ENCODE measurements at regions not wholly inside any gene's neighbourhood (a gene's known extent, or its start where the extent isn't known, plus 50 kb on each side); places are given as distances from the start of the nearest gene placed in this dataset.
A peak's percentile ranks its signal among the peaks of the same experiment; 100 is the strongest.
"Not testable (repeated sequence)": the region's sequence is repeated elsewhere in the genome, so short reads cannot be mapped to it uniquely, and the experiment has no call there.

DNA sequence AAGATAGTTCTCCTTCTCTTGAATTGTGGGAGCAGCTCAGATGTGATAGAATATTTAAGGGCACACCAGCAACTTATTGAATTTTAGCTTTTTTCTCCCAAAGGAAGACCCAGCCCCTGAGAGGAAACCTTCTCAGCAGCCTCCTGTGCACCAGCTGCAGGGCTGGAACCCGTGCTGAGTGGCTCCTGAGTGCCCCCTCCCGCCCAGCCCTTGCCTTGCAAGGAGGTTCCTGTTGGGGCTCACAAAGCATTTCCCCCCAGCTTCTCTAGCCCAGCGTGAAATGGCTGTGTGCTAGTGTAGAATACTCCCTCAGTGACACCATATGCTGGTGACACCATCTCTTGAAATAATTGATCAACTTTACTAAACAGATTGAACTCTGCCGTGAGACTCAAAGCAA, 1180.1 kb downstream of the TMEM121 start:
- H3K9me3 Mint-ChIP-seq, H3K4me3 Mint-ChIP-seq, DNase-seq, POLR2A ChIA-PET, H3K27me3 Mint-ChIP-seq, H3K27ac Mint-ChIP-seq, H3K4me1 Mint-ChIP-seq, H3K36me3 Mint-ChIP-seq: not testable (repeated sequence)
- peak in 1 of 2 donors; percentile 36 for ATAC-seq

- H3K9me3 Mint-ChIP-seq, H3K36me3 Mint-ChIP-seq, POLR2A ChIA-PET, H3K4me3 Mint-ChIP-seq, ATAC-seq, DNase-seq, H3K27me3 Mint-ChIP-seq, H3K27ac Mint-ChIP-seq: not testable (repeated sequence)
- H3K4me1 Mint-ChIP-seq = peaks cover 3 to 16% (median 7%) of the 10 kb centered on the region in 4 donors
Observed at GRCh38 chr14:106710187-106710586, 1183.8 kb downstream of the TMEM121 start.

GRCh38 chr14:106712513-106712912, 1186.1 kb downstream of the TMEM121 start:
- H3K27me3 Mint-ChIP-seq, ATAC-seq, H3K4me3 Mint-ChIP-seq, H3K9me3 Mint-ChIP-seq, H3K36me3 Mint-ChIP-seq, POLR2A ChIA-PET: not testable (repeated sequence)
- Mint-ChIP-seq H3K4me1 (peaks cover 5 to 20% (median 9%) of the 10 kb centered on the region in 4 donors), H3K27ac (peak overlapping the region in 2 of 10 donors; percentile 4 to 36)
- DNase-seq = peak in 1 of 10 donors; percentile 17

DNA sequence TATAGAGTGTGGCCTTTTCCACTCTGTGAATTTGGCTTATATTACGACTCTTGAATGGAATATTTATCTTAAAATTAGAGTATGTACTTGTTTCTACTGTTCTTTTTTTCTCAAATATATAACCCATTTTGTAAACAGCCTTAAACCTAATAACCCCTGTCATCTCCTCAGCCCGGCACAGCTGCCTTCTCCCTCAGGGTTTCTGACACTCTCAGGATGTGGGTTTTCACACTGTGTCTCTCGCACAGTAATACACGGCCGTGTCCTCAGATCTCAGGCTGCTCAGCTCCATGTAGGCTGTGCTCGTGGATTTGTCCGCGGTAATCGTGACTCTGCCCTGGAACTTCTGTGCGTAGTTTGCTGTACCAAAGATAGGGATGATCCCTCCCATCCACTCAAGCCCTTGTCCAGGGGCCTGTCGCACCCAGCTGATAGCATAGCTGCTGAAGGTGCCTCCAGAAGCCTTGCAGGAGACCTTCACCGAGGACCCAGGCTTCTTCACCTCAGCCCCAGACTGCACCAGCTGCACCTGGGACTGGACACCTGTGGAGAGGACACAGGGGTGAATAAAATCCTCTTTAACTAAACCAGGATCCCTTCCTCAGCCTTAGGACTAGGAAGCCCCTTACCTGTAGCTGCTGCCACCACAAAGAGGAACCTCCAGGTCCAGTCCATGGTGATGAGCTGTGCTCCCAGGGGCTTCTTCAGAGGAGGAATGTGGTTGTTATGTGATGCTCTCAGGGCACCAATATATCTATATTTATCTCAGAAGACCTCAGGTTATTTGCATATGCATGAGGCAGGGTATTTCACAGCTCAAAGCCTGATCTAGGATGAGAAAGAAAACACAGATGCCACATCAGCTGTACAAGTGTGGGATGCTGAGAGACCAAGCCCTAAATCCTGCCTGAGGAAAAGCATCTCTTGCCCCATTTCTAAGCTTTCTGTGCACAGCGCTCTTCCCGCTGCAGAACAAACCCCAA, 1188.4 kb downstream of the TMEM121 start:
- H3K27me3 Mint-ChIP-seq, H3K36me3 Mint-ChIP-seq, POLR2A ChIA-PET, H3K9me3 Mint-ChIP-seq: not testable (repeated sequence)
- peak in 1 of 10 donors; percentile 45 for DNase-seq
- peak overlapping the region in 1 of 10 donors; percentile 80 for H3K27ac Mint-ChIP-seq
- H3K4me1 Mint-ChIP-seq = peaks cover 8 to 36% (median 13%) of the 10 kb centered on the region in 4 donors
- peak; percentile 76 to 78 for ATAC-seq
- peak overlapping the region in 1 of 10 donors; percentile 22 for H3K4me3 Mint-ChIP-seq

DNA sequence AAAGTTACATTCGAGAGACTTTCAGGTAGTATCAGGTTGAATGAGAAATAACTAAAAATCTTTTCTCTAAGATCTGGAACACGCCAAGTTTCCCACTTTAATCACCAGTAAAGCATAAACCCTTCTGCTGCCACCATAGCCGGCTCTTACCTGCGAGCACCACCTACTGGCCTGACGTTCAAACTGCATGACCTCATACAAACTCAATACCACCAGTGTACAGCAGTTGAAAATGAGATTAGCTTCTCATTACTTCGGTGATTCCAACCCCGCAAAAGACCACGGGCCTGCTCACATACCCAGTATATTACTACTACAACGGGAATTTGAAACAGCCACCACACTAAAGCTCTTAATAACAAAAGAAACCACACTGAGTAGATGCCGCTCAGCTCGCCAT, 1191.2 kb downstream of the TMEM121 start:
- H3K27ac Mint-ChIP-seq, POLR2A ChIA-PET, H3K4me3 Mint-ChIP-seq, H3K9me3 Mint-ChIP-seq, DNase-seq, H3K27me3 Mint-ChIP-seq, H3K36me3 Mint-ChIP-seq: not testable (repeated sequence)
- ATAC-seq = peak; percentile 76 to 84
- peaks cover 8 to 55% (median 17%) of the 10 kb centered on the region in 4 donors for H3K4me1 Mint-ChIP-seq

DNA sequence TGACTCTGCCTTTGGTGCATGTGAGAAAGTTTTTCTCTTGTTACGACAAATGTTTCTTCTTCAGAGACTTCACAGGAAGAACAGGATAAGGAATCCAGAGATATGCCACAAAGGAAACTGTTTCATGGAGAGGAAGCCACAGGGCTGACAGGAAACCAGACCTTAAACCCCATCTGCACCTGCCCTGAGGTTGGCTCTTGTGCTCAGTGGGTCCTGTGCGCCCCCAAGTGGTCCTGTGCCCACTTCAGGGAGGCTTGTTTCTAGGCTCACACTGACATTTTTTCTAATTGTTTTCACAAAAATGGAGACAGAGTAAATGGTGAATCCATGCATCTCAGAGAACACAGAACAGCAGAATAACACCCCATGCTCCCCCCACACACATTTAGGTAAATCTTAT, 1193.5 kb downstream of the TMEM121 start:
- Mint-ChIP-seq H3K27ac (peak overlapping the region in 4 of 10 donors; percentile 39 to 89 (median 64)), H3K4me1 (peaks cover 4 to 55% (median 20%) of the 10 kb centered on the region in 4 donors), H3K4me3 (peak overlapping the region in 4 of 10 donors; percentile 43 to 76 (median 66))
- H3K9me3 Mint-ChIP-seq, H3K36me3 Mint-ChIP-seq, POLR2A ChIA-PET, H3K27me3 Mint-ChIP-seq: not testable (repeated sequence)
- ATAC-seq (peak; percentile 44 to 68), DNase-seq (peak in 6 of 10 donors; percentile 37 to 70 (median 59))

DNA sequence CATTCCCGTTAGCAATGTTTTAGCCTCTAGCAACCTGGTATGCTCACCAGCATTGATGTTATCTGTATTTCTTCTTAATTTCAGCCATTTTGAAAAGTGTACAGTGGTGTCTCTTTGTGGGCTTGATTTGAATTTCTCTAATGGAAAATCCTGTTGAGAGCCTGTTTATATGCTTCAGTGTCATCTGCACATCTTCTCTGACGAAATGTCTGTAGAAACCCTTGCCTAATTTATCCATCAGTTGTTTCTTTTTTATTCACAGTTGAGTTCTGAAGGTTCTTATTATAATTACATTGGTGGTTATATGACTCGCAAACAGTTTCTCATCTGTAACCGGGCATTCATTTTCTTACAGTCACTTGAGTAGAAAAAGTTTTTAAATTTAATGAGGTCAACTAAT, 1195.5 kb downstream of the TMEM121 start:
- H3K27me3 Mint-ChIP-seq, ATAC-seq, DNase-seq, H3K9me3 Mint-ChIP-seq, H3K4me3 Mint-ChIP-seq, POLR2A ChIA-PET, H3K36me3 Mint-ChIP-seq: not testable (repeated sequence)
- H3K4me1 Mint-ChIP-seq = peaks cover 0 to 55% (median 20%) of the 10 kb centered on the region in 4 donors
- peak overlapping the region in 1 of 10 donors; percentile 37 for H3K27ac Mint-ChIP-seq

DNA sequence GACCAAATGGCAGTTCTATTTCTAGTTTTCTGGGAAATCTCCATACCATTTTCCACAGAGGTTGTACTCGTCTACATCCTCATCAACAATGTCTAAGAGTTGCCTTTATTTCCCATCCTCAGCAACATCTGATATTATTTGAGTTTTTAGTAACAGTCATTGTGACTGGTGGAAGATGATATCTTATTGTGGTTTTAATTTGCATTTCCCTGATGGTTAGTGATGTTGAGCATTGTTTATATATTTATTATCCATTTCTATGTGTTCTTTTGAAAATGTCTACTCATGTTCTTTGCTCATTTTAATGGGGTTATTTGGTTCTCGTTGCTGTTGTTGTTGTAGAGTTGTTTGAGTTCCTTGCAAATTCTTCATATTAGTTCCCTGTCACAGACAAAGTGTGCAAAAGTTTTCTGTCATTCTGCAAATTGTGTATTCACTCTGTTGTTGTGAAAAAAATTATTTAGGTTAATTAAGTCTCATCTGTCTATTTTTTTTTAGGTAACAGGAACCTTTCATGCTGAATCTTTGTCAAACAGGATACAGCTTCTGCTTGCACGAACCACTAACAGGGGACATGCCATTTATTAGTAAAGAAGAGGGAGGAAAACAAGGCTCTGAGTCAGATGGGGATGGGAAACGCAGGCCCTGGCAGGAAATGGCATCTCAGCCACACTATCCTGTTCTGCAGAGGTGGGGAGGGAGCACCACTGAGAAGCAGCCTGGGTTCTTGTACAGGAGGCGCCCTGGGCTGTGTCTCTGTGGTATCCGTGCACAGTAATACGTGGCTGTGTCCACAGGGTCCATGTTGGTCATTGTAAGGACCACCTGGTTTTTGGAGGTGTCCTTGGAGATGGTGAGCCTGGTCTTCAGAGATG, 1196.7 kb downstream of the TMEM121 start:
- H3K36me3 Mint-ChIP-seq, H3K27me3 Mint-ChIP-seq, POLR2A ChIA-PET, H3K9me3 Mint-ChIP-seq, DNase-seq: not testable (repeated sequence)
- peaks cover 0 to 59% (median 18%) of the 10 kb centered on the region in 4 donors for H3K4me1 Mint-ChIP-seq
- peak overlapping the region in 4 of 10 donors; percentile 12 to 80 (median 66) for H3K27ac Mint-ChIP-seq
- ATAC-seq = peak in 1 of 2 donors; percentile 69
- peak overlapping the region in 5 of 10 donors; percentile 23 to 67 (median 64) for H3K4me3 Mint-ChIP-seq

GRCh38 chr14:106727962-106728361, 1201.6 kb downstream of the TMEM121 start:
- DNase-seq = peak in 2 of 10 donors; percentile 26 to 30

GRCh38 chr14:106728611-106729010, 1202.2 kb downstream of the TMEM121 start:
- Mint-ChIP-seq H3K36me3 (no peaks in the 10 kb centered on the region), H3K9me3 (no peaks in the 10 kb centered on the region), H3K27me3 (no peaks in the 10 kb centered on the region), H3K27ac (peak overlapping the region in 1 of 10 donors; percentile 2), H3K4me3 (no peak overlapping the region), H3K4me1 (peaks cover 0 to 19% (median 4%) of the 10 kb centered on the region in 4 donors)
- DNase-seq (no peak), ATAC-seq (no peak)
- POLR2A ChIA-PET = no interaction called here

More at GRCh38 chr14:106727962-106728361, 1201.6 kb downstream of the TMEM121 start:
- H3K9me3 Mint-ChIP-seq, POLR2A ChIA-PET, H3K27me3 Mint-ChIP-seq, H3K36me3 Mint-ChIP-seq, H3K4me3 Mint-ChIP-seq: not testable (repeated sequence)
- Mint-ChIP-seq H3K4me1 (peaks cover 0 to 26% (median 9%) of the 10 kb centered on the region in 4 donors), H3K27ac (peak overlapping the region in 1 of 10 donors; percentile 55)
- peak; percentile 70 to 76 for ATAC-seq

DNA sequence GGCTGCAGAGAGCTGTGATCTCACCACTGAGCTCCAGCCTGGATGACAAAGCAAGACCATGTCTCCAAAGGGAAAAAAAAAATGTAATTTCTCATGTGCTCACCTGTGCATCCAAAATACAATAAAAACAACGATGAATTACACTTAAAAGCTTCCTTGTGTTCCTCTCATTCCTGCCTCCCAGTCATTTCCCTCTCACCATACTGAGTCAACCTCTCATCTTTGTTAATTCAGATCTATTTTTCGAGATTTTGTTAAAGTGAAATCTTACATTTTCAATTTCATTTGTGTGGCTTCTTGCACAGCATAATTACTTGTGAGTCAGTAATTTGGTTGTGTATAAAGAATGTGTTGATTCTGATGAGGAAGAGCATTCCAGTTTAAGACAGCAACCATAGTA, 1203.2 kb downstream of the TMEM121 start:
- Mint-ChIP-seq H3K4me1 (peaks cover 0 to 17% (median 2%) of the 10 kb centered on the region in 4 donors), H3K27me3 (peaks cover 0 to 4% (median 0%) of the 10 kb centered on the region in 5 donors), H3K9me3 (no peaks in the 10 kb centered on the region), H3K36me3 (no peaks in the 10 kb centered on the region), H3K27ac (peak overlapping the region in 1 of 10 donors; percentile 20), H3K4me3 (no peak overlapping the region)
- no peak for ATAC-seq
- POLR2A ChIA-PET = no interaction called here
- no peak for DNase-seq

GRCh38 chr14:106733771-106734170, 1207.4 kb downstream of the TMEM121 start:
- peaks cover 0 to 12% (median 0%) of the 10 kb centered on the region in 5 donors for H3K27me3 Mint-ChIP-seq
- no peak overlapping the region for H3K4me3 Mint-ChIP-seq
- ATAC-seq (no peak), DNase-seq (no peak)
- POLR2A ChIA-PET = no interaction called here
- H3K36me3 Mint-ChIP-seq = no peaks in the 10 kb centered on the region
- no peaks in the 10 kb centered on the region for H3K9me3 Mint-ChIP-seq
- no peak overlapping the region for H3K27ac Mint-ChIP-seq
- H3K4me1 Mint-ChIP-seq = peaks cover 0 to 2% (median 0%) of the 10 kb centered on the region in 4 donors
